Glomerular visceral epithelial cell (primary cell): ENCODE measurements at regions not wholly inside any gene's neighbourhood (a gene's known extent, or its start where the extent isn't known, plus 50 kb on each side); places are given as distances from the start of the nearest gene placed in this dataset.
"Not testable (repeated sequence)": the region's sequence is repeated elsewhere in the genome, so short reads cannot be mapped to it uniquely, and the experiment has no call there.

Experiments used
- DNase-seq: peaks from one replicate; pipeline ENCODE4 v3.0.0-alpha.2; 2016; ENCODE audit errors: extremely low spot score

DNA sequence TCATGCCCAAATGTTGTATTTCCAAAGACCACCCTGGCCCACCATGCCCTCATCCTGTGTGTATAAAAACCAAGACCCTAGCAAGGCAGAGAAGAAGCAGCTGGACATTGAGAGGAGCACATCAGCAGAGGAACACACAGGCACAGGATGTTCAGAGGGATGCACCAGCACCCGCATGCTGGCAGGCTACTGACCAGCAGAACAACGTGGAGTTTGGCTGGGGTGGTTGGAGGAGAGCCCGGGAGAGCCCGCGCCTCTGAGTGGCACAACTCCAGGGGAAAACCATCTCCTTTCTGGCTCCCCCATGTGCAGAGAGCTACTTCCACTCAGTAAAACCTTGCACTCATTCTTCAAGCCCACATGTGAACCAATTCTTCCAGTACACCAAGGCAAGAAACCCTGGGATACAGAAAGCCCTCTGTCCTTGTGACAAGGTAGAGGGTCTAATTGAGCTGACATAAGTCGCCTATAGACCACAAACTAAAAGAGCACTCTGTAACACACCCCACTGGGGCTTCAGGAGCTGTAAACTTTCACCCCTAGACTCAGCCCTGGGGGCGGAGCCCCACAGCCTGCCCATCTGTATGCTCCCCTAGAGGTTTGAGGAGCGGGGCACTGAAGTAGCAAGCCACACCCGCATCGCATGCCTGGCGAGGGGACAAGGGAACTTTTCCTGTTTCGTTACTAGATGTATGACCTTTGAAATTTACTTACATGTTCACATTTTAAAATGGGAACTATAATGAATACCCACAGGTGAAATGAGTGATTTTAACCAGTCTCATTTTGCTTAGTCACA, 831.5 kb upstream of the CITED2 start:
- DNase-seq: no peak

DNA sequence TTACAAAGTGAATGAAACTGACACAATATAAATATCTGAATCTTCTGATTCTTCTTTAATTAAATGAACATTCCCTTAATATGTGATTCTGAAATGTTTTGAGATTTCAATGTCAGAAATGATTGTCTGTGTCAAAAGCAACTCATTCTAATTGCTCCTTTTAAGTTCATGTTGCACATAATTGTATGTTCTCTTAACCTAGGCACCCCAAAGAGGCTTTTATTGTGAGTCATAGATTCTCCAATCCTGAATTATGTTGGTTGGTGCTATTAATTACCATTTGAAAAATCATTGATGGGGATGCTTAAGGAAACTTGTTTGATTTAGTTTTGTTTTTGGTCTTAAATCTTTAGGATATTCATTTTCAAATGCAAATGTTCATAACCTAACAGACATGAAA, 829.7 kb upstream of the CITED2 start:
- DNase-seq: no peak

DNA sequence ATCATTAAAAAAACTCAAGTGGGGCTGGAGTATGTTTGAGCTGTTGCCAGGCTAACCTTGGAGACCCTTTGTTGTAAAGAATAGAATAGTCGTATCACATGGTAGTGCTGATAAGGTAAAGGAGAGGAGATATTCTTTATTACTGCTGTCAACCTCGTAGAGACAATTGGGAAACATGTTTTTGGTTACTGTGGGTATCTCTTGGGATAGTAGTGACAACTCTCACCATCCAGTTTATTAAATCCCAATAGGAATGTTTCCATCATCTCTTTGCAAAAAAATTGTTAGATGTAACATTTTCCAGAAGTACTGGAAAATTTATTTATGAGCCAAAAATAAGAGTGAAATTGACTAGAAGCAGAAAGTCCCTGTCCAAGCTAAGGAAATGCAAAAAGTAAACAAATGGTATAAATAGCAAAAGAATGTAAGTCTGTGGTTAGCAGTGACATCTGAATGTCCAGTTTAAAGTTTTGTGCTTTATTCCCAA, 829.3 kb upstream of the CITED2 start:
- DNase-seq: no peak

DNA sequence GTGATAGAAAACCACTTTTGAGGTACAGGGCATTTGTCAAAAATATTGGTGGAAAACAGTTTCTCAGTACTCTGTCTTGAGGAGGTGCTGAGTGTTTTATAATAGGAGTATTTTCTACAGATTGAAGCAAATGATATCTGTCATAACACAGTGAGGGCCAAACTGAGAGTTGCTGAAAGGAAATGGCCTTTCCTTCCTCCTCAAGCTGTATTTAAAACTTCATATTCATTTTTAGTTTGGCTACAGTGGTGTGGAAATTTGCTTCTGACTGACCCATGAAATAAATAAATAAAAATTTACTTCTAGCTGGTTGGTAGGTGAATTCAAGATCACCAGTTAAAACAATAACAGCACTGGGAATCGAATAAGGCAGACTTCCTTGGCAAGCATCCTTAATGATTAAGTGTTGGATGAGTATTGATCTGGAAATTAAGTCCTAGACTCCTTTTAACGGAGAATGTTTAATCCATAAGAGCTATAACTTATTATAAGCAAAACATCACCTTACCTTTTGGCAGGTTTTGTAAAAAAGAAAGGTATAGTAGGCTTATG, 828.6 kb upstream of the CITED2 start:
- no peak for DNase-seq

DNA sequence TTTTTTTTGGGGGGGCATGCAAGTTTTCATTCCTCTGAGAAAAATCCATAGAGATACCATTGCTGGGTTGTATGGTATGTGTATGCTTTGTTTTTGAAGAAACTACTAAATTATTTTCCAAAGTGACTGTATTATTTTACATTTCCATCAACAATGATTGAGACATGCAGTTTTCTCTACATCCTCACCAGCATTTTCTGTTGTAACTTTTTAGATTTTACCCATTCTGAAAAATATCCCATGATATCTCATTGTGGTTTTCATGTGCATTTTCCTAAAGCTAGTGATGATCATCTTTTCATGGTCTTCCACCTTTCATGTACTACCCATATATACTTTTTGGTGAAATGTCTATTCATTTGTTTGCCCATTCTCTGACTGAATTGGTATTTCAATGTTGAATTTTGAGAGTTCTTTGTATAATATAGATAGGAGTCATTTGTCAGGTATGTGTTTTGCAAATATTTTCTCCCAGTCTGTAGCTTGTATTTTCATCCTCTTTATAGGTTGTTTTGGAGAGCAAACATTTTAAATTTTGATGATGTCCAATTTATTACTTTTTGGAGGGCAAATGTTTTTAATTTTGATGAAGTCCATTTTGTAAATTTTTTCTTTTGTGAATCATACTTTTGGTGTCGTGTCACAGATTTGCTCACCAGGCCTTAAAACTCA, 827.5 kb upstream of the CITED2 start:
- no peak for DNase-seq

DNA sequence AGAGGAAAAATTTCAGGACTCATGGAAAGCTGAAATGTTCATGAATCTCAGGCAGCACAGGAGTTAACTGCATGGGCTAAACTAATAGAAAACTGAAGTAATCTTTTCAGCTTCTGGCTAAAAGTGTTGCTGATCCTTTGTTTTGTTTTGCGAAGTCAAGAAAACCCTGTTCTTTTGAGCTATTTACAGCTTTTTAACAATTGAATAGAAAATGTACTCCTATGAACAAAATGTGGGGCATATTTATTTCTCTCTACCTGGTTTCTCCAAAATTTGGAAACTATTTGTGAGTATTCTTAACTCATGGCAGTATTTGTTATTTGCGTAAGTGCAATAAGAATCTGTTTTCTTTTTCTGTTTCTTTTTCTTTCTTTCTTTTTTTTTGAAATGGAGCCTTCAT, 818.8 kb upstream of the CITED2 start:
- no peak for DNase-seq

DNA sequence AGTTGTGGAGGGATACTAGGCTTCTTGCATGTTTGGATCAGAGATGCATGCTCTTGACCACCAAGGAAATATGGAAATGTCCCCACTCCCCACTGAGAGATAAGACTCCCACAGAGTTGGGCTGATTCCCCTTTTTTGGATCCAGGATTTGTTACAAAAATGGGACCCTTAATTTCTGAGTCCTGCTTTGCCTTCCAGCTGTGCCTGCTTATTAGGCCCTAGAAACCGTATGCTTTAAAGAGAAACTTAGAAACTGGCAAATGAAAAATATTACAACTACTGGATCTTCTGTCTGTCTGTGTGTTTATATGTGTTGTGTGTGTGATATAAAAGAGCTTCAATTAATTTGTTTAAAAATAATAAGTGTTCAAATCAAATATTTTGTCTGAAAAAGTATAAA, 817.6 kb upstream of the CITED2 start:
- no peak for DNase-seq

DNA sequence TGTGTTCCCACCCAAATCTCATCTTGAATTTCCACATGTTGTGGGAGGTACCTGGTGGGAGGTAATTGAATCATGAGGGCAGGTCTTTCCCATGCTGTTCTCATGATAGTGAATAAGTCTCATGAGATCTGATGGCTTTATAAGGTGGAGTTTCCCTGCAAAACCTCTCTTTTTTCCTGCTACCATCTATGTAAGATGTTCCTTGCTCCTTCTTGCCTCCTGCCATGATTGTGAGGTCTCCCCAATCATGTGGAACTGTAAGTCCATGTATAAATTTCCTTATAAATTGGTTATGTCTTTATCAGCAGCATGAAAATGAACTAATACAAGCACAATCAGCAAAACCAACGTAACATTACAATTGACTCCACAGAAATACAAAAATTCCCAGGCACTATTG, 814.8 kb upstream of the CITED2 start:
- not testable (repeated sequence) for DNase-seq

DNA sequence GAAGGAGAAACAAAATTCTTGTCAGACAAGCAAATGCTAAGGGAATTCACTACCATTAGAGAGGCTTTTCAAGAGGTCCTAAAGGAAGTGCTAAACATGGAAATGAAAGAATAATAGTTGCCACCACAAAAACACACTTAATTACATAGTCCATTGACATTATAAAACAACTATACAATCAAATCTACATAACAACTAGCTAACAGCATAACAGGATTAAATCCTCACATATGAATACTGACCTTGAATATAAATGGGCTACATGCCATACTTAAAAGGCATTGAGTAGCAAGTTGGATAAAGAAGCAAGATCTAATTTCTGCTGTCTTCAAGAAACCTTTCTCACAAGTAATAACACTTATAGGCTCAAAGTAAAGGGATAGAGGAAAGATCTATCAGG, 811.5 kb upstream of the CITED2 start:
- DNase-seq: no peak

DNA sequence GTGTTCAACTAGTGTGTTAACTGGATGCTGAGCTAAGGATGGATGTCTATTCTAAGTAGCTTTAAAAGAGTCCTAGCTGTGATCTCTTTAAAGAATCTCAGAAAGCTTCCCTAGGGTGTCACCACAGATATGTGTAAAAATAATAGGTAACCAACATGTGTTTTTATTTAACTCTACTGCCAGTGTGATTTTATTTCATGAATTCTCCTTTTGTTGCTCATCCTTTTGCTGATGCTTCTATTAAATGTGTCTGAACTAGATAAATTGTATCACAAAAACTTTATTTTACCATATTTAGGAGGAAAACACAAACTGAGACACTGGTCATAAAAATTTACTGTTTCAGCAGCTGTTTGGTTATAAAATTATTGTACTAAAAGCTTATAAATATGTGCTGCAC, 809.4 kb upstream of the CITED2 start:
- no peak for DNase-seq

DNA sequence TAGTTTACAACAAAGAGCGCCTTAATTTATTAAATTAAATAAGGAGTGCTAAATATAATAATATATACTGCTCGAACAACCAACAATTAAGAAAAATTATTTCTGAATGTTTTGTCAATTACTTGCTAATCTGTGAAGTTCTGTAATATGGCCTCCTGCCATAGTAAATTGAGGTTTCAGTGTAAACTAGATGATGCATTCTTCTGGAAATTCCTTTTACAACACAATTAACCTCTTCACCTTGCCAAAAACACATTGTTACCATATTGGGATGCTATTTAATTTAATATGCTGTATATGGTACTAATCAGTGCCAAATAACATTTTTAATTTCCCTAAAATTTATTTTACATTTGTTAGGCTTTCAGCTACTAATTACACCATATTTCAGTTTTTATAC, 808.4 kb upstream of the CITED2 start:
- DNase-seq: no peak

DNA sequence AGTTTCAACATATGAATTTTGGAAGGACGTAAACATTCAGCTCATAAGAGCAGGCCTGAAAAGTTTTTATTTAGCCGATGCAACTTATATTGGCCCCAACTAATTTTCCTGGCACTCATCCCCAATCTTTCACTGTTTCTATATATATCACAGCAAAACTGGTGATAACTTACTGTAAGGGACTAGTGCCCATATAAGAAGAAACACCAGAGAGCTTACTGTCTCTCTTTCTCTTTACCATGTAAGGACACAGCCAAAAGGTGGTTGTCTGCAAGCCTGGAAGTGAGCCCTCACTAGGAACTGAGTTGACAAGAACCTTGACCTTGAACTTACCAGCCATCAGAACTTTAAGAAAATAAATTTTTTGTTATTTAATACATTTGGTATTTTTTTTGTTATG, 807.4 kb upstream of the CITED2 start:
- no peak for DNase-seq

DNA sequence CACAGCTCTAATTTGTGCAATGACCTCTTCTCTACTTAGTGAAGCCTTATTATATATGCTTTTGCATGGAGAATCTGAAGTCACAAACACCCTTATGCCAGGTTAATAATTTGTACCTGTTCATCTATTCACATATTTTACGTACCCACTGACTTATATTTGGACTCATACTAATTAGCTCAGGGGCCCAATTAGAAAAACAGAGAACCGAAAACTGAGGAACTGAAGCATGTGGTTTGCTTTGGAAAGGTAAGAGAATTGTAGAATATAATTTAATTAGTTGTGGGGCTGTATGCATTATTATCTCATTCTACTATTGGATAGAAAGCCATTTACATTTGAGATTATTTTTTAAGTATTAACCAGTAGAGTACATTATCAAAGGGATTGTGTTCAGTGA, 805.9 kb upstream of the CITED2 start:
- no peak for DNase-seq

DNA sequence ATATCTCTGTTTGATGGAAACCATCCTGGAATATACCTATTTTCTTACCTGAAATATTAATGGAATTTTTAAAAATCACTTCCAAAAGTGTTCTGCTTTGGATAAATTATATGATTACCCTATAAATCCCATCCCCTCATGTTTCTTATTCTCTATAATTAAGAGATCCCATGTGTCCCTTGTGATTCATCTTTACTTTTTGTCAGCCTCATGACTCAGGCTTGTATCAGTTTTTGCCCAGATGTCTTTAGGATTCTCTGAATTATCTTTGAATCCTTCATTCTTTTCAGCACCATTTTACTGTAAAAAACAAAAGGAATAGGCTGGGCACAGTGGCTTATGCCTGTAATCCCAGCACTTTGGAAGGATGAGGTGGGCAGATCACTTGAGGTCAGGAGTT, 804.5 kb upstream of the CITED2 start:
- DNase-seq: no peak

DNA sequence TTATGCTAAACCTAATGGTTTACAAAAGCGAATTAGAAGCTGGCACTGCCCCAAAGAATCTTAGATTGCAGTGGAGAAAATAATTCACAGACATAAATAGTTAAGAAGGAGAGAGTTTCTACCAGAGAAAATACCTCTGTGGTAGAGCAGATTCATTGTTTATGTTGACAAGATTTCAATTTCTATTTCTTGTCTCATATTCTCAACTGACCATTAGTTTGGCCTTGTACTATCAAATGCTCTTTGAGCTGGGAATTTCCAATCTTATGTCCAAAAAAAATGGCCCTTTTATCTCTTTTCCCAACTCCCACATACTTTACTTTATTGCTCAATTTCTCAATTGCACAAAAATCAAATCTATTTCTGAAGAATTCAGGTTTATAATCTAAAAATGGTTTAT, 804.1 kb upstream of the CITED2 start:
- no peak for DNase-seq

DNA sequence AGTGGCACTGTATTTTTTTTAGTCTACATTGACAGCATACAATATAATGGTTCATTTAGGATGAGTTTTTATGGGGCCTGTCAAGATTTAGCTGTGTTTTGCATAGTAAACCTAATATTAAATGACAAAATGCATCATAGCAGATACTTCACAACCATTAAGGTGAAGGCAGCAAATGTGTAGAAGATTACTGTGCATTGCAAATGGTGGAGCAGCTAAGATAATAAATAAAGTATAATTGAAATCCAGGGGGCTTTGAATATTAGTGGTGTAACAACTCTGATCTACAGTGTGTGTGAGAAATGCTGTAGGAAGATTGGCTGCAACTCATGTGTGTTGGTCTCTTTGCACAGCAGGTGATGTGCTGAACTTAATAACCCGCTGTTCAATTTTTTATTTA, 801.9 kb upstream of the CITED2 start:
- no peak for DNase-seq

DNA sequence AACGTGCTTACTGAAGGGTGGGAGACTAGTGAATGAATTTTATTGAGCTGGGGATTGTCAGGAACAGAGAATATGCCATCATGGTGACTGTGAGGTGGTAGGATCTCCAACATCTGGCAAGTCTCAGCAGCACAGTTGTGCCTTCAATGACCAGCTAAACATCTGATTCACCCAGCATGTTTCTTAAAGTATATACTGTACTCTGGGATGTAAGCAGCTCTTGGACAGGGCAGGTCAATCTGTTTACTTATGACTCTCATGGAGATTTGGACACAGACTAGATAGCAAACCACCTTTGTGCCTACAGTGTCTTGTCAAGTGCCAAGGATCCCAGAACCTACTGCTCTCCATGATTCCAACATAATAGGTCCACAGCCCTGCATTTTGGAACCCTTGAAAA, 801.0 kb upstream of the CITED2 start:
- DNase-seq: no peak

DNA sequence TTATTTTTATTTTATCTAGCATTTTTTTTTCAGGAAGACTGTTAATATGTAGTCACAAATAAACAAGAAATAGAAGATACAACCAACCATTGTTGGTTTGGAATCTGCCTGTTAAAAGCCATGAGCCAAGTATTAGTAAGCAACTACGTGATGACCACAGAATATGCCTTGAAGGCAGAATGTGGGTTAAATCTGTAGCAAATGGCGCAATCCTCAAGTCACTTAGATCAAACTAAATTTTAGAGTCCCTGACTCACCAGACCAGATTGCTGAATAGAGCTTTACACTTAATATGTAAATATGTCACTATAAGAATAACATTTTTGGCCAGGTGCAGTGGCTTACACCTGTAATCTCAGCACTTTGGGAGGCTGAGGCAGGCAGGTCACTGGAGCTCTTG, 800.1 kb upstream of the CITED2 start:
- peak; percentile 17 for DNase-seq

DNA sequence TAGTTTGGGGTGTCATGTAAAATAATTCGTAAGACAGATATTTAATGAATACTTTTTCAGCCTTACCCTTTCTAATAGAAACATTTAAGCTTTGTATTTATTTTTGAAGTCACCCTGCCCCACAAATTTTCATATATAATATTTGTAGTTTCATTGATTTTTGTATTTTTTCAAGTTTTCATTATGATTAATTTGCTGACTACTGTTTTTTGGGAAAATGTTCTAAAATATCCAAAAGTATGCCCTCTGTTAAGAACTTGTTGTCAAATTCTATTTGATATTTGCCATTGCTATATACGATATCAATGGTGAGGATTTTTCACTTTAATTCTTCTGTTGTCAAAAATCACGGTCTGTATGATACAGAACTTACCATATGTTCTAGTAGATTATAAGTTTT, 793.9 kb upstream of the CITED2 start:
- DNase-seq: no peak

DNA sequence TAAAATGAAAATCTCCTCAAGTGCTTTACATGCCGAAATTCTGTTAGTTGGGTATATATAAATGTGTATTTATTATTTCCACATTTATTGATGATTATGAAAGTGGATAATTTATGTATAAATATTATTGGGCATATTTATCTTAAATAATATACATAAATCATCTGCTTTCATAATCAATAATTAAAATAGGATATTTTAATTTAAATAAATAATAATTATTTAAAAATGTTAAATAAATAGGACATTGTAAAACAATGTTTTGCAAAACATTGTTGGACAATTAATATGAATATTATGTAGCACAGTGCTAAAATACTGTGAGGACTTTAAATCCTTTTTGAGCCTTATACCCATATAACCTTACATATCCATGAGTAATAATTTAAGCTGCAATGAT, 786.5 kb upstream of the CITED2 start:
- DNase-seq: no peak

DNA sequence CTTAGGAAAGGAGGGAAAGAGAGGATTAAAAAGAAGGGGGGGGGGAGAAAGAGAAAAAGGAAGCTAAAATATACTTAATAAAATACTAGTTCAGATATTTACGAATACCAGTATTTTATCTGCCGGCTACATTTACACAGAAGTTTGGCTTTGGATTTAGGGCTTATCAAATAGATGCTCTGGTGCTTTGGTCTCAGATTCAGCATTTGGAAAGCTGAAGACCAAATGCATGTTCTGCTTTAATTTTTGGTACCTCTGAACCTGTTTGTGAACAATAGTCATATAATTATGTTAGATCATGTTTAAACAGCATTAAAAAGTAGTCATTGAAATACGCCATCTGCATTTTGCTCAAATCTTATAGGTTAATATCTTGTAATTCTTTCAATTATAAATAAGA, 786.0 kb upstream of the CITED2 start:
- no peak for DNase-seq

DNA sequence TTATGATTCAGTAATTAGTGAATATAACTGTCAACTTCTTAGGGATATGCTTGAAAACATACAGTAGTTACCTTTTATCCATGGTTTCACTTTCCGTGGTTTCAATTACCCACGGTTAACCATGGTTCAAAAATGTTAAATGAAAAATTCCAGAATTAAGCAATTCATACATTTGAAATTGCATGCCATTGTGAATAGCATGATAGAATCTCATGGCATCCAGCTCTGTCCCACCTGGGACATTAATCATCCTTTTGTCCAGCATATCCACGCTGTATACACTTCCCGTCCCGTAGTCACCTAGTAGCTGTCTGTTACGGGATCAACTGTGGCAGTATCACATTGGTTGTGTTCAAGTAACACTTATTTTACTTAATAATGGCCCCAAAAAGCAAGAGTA, 781.7 kb upstream of the CITED2 start:
- peak; percentile 6 for DNase-seq

DNA sequence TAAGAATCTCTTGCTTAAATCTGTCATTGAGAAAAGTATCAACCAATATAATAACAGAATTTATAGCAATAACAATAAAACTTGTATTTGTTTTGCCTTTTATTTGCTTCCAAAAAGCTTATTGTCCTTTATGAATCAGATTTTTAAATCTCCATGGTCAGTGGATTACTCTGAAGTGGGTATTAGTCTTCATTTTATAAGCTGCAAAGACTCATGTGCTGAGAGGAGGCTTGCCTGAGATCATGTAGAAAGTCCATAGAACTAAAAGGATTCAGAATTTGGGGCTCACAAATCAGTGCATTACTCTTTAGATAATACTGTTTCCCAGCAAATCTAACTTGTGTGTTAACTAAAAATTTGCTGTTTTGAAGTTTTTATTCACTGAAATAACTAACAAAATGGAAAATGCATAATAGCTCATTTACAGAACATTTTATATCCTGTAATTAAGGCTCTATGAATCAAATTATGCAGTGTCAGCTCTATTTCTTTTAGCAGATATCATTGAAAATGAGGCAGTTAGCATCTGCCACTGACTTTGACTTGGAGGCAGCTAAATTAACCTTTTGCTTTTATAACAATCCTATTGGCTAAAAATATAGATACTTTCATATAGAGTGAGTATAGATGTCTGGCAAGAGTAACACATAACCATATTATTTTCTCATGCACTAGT, 781.1 kb upstream of the CITED2 start:
- no peak for DNase-seq
